UCSD-AML1 (cell line): ENCODE measurements at regions not wholly inside any gene's neighbourhood (a gene's known extent, or its start where the extent isn't known, plus 50 kb on each side); places are given as distances from the start of the nearest gene placed in this dataset.

Source experiments
- DNase-seq: peaks from one replicate; lab custom pipeline; 2025; ENCODE audit not compliant: unreplicated experiment; lab: John Stamatoyannopoulos, UW

DNA sequence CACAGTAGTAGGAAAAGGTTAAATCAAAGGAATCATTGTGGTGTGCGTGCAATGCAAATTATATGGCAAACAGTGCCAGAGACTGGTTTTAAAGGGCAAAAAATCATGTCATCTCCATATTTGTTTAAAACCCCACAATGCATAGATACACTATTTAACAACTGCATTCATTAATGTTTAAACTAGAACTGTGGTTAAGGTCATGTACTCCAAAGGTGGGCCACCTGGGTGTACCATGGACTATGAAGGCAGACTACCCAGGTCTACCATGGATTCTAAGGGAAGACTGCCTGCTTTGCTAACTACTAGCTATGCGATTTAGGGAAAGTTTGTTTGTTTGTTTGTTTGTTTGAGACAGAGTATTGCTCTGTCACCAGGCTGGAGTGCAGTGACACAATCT is 356.3 kb downstream of the ZEB2 start:
- no peak for DNase-seq

DNA sequence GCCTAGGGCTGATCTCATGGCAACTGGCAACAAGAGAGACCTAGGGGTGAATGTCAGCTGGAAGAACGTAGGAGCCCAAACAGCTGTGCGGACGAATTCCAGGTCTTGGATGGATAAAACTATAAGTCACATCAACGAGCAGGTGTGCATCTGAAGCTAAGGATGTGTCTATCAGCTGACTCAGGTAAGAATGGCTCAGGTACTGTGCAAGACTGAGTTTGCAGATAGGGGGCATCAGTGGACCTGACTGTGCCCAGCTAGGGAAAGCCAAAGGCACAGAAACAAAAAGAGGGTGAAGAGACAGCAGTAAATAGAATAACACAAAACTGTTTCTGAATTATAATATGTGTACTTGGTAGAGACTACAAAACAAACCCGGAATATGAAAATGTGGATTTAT is 357.3 kb downstream of the ZEB2 start:
- no peak for DNase-seq

DNA sequence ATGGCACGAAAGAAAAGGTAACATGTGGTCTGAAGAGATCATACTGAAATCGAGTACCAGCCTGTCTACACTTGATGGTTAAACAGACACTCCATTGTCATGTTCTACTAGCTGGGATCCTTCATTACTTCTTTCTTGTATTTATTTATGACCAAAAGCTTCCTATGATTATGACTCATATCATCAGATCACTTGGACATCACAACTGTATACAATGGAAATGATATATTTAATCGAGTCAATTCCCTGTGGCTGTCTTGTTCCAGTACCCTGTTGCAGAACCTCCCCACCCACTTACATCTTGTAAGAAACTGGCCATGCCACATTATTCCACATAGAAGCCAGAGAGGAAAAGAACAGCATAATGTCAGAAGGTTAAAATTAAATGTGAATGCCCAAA is 358.9 kb downstream of the ZEB2 start:
- no peak for DNase-seq

DNA sequence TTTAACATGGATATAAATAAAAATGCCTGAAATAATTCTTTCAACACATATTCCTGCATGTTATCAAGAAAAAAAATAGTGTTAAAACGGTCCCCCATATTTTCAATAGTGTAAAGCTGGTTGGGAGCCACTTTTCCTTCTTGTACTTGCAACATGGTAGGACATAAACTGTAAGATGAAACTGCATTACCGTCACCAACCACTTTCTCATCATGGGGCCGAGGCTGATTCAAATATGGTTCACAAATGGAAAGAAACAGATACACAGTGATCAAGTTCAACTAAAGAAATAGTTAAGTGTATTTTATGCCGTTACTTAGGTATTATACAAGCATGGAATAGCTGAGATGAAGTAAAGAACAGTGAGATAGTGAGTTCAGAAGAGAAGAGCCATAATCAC is 360.7 kb downstream of the ZEB2 start:
- DNase-seq: no peak

DNA sequence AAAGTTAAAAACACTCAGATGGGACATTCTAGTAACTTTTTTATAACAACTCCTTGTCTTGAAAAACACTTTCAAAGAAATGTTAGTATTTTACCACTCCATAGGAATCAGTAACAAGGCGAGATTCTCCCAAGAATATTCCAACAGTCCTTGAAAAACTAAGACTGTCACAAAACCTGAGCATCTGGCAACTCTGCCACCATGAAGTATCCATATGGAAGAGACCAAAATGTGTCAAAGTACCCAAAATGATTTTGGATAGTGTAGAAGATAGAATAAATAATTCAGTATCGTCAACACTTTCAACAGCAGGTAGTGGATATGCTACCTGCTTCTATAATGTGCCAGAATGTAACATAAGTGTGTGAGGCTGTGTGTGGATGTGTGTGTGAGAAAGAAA is 361.8 kb downstream of the ZEB2 start:
- DNase-seq: no peak

DNA sequence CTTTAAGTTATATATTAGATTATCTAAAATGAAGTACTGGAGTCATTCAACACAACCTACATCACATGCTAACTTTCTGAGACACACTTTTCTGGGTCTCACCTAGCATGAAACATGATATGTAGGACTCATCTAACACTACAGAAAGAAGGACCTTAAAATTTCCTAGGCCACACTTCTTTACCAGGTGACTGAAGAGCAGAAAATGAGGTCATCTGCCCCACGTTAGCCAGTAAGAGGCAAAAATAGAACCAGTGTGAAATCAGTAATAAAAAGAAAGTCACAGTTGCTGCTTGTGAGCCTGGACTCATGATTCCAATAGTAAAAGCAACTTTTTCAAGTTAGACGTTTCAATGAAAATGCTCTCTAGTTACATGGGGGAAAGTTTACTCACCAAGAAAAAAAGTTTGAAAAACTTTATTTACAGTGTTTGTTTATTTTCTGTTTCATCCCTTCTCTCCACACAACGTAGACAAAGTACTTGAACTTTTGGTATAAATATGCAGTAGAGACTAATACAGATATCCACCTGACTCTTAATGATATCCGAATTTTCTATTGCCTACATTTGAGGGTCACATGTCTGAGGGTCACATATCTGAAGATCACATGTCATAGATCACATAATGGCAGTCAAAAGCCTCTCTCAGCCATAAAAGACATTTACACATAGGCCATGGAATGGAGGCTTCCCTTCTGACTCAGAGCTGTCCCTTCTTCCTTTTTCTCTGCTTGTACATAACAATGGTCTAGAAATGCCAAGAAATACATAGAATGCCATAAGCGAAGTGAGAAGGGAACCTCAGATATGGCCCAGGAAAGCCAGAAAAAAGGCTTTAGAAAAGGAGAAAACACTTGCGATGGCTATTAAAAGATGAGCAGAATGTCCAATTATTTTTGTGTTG is 362.9 kb downstream of the ZEB2 start:
- DNase-seq: no peak

DNA sequence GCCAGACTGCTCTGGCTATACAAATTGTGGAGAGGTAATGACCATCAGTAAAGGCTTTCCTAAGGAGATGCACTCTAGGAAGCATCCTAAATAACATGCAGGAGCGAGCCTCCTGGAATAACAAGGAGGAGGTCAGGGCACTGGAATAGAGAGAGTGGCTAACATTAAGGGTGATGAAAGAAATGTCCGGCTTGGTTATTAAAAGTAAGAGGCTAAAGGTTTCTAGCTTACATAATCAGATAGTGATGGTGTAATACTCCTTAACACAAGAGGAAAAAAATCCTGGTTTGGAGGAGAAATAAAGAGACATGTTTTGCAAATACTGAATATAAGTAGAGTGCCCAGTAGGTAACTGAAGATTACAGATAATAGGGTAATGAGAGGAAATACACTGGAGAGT is 365.7 kb downstream of the ZEB2 start:
- no peak for DNase-seq

DNA sequence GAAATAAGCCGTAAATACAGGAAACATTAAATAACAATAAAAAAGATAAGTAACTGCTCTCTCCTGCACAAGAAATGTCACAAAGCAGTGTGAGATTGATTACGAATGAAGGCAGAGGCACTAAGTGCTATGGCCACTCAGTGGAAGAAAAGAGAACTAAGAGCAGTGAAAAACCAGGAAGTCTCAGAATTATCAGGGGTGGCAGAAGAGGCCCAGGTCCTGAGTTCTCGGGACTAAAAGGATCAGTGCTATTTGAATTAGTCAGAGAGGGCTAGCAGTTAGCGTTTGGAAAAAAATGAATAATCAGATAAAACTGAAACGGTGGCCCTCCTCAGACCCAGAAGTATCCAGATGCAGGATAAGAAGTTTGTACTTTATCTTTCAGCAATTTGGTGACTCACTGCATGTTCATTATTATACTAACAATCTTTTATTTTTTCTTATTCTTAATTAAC is 367.1 kb downstream of the ZEB2 start:
- DNase-seq: peak; percentile 15

DNA sequence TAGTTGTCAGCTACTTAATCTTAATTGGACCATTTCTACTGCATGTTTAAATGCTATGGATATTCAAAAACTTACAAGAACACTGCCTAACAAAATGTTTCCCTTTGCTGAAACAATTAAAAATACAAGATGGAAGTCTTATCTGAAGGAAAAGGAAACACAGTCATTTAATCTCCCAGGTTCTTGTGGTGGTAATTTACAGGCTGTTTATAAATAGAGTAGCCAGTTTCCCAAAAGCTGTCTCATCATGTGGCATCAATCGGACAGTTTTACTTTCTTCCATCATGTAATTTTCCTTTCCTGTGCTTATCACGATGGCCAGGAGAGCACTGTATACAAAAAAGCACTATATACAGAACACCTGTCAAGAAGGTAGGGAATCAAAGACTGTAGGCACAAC is 368.1 kb downstream of the ZEB2 start:
- DNase-seq: no peak

DNA sequence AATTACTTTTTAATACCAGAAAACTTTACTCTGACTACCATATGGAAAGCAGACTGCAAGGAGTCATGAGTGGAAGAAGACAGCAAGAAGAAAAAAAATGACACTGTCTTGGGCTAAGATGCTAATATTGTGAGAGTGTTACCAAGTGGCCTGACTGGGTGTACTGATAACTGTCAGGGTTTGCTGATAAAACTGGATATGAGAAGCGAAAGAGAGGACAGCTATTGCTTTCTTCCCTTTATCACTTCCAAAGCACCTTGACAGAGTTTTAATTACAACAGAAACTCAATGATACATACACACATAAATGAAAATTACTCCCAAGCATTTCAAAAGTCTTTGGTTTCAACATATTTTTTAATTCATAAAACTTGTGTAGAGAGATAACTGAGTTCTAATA is 368.5 kb downstream of the ZEB2 start:
- DNase-seq: no peak

DNA sequence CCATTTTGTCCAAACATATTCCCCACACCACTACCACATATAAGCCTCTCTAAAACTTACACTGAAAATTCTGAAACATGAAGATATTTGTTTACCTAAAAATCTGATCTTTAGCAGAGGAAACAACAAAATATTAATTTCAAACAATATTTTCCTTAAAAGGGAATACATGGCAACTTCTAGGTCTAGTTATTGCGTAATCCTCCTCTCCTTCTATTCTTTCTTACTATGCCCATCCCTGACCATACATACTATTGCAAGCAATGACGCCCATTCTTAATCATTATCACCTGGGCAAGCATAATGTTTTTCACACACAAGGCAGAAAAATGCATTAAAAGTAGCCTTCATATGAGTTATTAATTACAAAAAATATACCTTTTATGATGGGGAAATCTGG is 372.6 kb downstream of the ZEB2 start:
- no peak for DNase-seq

DNA sequence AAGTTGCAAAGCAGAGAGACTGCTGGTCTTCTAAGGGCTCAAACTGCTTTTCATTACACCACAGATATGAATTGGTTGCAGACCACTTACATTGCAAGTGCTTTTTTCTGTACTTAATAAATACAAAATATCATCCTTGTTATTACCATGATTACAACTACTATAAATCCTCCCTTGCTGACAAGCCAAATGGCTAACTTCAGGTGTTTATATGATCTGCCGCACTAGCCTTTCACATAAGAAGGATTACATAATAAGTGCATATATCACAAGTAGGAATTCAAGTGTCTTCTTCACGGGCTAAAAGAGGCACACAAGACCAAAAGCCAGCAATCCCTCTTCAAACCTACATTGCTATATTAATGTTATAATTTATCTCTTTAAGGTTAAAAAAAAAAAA is 373.0 kb downstream of the ZEB2 start:
- DNase-seq: no peak

DNA sequence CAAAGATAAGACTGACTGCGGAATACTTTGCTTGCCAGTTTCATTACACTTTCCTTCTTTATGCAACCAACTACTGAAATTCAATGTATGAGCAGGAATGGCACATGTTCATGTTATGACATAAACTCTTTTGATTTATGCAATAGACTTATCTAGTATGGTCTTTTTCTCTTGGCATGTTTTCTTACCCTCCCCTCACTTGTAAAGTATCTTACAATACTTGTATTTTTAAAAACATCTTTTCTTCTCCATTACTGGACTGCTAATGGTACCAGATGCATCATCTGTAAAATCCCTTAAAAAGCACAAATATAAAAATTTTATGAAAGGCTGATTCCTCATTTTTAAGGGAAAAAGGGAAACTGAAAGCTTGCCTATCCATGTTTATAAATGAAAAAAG is 373.8 kb downstream of the ZEB2 start:
- DNase-seq: no peak

DNA sequence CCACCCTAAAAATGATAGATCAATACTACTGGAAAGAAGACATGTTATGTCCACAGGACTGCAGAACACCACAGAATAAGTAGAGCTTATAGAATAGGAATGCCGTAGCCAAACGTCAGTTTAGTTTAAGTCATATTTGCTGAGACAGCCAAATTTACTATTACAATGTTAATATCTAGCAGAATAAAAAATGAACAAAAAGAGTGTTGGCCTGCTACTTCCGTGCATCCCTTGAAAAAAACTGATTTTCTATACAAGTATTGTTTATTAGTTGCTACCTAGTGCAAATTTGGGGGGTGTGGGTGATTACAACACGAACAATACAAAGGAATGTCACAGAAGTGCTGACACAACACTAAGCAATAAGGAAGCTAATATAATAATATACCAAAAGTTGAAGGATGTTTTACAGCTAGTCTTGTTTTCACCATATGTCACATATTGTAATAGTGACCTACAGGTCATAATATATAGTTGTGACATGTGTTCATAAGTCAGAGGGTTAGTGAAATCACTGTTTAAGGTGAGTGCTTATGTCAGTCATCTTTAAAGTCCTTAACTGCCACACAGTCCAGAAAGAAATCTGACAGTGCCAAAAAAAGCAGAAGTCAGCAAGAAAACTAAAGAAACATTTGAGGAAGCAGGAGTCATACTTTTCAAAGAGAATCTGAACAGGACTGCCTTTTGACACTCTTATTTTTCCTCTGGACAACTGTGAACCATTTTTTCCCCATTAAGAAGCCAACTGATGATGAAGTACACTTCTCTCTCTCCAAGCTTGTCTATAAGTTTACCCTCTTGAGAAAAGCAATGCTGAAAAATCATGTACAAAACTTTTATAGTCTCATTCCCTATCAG is 376.4 kb downstream of the ZEB2 start:
- no peak for DNase-seq

DNA sequence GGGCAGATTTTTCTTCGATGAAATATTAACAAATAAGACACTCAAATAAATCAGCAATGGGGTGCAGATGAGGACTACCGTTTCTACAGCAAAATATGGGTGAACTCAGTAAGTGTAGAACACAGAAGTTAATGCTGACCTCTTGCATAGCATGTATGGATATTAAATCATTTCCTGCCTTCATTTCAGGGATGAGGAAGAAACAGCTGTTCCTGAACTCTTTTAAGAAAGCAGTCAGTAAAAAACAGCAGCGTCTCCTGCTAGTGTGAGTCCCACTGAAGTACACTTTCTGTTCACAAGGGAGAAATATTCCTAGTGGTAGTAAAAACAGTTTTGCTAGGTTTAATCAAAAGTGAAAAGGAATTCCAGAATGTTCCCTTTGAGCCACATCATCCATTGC is 379.0 kb downstream of the ZEB2 start:
- DNase-seq: no peak

DNA sequence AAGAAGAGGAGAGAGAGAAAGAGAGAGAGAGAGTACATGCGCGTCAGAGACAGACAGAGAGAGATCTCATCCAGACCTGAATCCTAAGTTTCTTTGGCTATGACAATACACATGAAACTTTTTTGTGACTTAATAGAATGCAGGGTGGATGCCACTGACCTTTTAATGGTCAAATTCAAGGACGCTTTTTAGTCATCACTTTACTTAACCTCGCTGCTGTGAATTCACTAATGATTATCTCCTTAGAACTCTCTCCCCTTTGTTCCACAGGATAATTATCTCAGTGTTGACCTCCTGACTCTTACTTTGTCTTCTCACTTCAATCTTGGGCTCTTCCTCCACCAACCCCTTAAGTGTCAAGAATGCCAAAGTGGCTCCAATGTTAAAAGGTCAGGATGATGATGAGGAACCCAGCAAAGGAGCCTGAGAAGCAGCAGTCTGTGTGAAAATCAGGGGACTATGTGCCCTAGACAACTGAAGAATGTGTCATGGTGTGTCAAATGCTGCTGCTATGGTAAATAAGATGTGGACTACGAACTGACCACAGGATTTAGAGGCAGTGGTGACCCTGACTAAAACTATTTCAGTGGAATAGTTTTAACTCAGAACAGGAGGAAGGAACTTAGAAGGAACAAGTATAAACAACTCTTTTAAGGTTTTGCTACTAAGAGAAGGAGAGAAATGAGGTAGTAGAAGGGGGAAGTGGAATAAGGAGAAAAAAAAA is 382.1 kb downstream of the ZEB2 start:
- DNase-seq: peak; percentile 5

DNA sequence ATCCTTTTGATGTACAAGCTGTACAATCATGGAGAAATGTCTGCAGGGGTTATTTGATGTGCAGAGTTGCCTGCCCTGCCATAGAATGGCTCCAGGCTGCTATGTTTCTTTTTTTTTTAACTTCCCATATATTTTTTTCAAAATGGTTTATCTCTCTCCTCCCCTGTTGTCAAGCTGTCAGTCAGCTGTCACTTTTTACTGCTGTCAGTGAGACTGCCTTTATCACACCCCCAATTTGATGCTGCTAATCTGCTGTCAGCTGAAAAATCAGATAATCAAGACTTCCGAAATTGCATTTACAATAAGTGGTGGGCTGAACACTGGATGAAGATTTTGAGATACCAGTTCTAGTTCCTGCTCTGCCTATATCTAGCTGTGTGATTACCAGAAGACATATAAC is 382.6 kb downstream of the ZEB2 start:
- no peak for DNase-seq

DNA sequence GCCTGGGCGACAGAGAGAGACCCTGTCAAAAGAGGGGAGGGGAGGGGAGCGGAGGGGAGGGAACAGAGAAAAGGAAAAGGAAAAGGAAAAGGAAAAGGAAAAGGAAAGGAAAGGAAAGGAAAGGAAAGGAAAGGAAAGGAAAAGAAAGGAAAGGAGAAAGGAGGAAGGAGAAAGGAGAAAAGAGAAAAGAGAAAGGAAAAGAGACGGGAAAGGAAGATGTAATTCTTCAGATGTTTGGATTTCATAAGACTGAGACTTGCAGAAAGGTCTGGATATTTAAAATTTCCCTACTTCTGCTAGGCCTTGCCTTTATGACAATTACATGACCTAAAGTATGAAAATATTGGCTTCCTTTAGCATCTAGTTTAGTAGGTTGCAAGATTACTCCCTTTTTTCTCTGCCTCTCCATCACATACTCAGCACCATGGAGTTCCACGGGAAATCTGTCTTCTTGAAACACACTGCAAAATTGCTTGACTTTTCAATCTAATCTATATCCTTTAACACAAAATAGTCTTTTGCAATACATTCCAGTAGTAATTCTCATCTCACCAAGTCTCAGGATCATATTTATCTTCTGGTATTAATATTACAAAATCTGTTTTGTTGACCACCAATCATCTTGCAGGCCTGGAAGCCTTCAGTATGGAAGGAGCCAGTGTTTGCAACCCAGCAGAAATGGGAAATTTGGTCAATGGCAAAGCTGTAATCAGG is 383.5 kb downstream of the ZEB2 start:
- DNase-seq: no peak

DNA sequence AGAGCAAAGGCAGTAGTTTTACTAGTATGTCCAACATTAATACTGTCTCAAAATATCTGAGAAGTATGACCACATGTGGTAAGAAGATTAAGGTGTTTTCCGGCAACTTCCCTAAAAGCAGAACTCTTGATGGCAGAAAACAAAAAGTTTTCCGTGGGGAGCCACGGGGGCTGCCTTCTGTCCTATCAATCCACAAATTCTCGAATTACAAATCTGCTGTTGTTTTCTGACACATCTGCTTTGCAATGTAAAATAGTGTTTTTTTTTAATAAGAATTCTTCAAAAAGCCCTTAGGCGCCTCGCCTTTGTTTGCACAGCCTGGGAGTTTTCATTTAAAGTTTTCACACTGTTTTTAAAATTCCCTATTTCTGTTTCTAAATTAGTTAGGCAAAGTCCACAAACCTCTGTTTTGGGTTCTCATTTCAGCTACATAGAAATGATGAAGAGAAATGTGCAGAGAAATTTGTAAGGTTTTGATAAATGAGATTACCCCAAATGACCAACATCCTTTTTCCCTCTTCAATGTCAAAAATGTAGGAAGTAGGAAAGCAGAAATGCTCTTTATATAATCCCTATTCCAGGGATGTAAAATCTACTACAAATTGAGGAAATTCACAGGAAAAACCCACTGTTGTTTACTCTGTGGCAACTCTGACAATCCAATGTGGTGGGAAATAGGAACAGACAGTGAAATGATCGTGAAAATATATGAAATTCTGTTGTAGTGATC is 385.8 kb downstream of the ZEB2 start:
- DNase-seq: peak; percentile 30

DNA sequence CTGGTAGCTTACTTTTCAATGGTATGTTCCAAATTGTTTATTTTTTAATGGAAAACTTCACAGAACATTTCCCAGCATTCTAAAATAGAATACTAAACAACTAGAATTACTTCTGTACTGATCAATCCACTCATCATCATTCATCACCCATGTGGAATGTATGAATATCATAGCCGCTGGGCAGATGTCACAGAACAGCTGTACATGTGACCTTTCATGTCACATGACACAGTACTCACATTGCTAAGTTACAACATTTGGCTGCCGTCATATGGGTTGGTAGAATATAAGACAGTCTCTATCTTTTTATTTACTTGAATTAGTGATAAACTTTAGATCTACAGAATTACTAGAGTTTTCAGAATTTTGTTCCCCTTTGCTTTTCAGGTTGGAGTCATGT is 387.6 kb downstream of the ZEB2 start:
- no peak for DNase-seq
